ENCODE measurements at regions not wholly inside any gene's neighbourhood (a gene's known extent, or its start where the extent isn't known, plus 50 kb on each side); places are given as distances from the start of the nearest gene placed in this dataset.
"Not testable (repeated sequence)": the region's sequence is repeated elsewhere in the genome, so short reads cannot be mapped to it uniquely, and the experiment has no call there.

GRCh38 chr4:53863736-53864365 is 200.6 kb downstream of the CHIC2 start:
- peak; percentile 19 for DNase-seq

- no peak for DNase-seq
These were observed 201.2 kb downstream of the CHIC2 start for GRCh38 chr4:53863158-53863557.

- peak; percentile 84 for DNase-seq
These were observed 202.4 kb downstream of the CHIC2 start for GRCh38 chr4:53861856-53862610.

GRCh38 chr4:53859305-53859704 is 205.1 kb downstream of the CHIC2 start:
- no peak for DNase-seq

GRCh38 chr4:53858744-53859143 is 205.7 kb downstream of the CHIC2 start:
- no peak for DNase-seq

- DNase-seq: peak; percentile 60
These were observed 208.7 kb downstream of the CHIC2 start for GRCh38 chr4:53855581-53856250.

GRCh38 chr4:53854991-53855568 is 209.3 kb downstream of the CHIC2 start:
- DNase-seq: peak; percentile 56

GRCh38 chr4:53852343-53852742 is 212.1 kb downstream of the CHIC2 start:
- no peak for DNase-seq

GRCh38 chr4:53847965-53848364 is 216.4 kb downstream of the CHIC2 start:
- DNase-seq: no peak

- DNase-seq: no peak
These were observed 219.9 kb downstream of the CHIC2 start for GRCh38 chr4:53844551-53844950.

- DNase-seq: no peak
These were observed 220.3 kb downstream of the CHIC2 start for GRCh38 chr4:53844133-53844532.

- no peak for DNase-seq
These were observed 222.7 kb downstream of the CHIC2 start for GRCh38 chr4:53841711-53842110.

GRCh38 chr4:53840643-53841042 is 223.8 kb downstream of the CHIC2 start:
- peak; percentile 24 for DNase-seq

- DNase-seq: not testable (repeated sequence)
These were observed 231.0 kb downstream of the CHIC2 start for GRCh38 chr4:53833302-53834003.

GRCh38 chr4:53832549-53832948 is 231.9 kb downstream of the CHIC2 start:
- no peak for DNase-seq

- DNase-seq: no peak
These were observed 233.9 kb downstream of the CHIC2 start for GRCh38 chr4:53830511-53830910.

GRCh38 chr4:53821179-53821851 is 230.0 kb upstream of the LNX1 start:
- no peak for DNase-seq

GRCh38 chr4:53818104-53818503 is 226.8 kb upstream of the LNX1 start:
- no peak for DNase-seq

- no peak for DNase-seq
These were observed 225.3 kb upstream of the LNX1 start for GRCh38 chr4:53816561-53816960.

GRCh38 chr4:53815281-53815680 is 224.0 kb upstream of the LNX1 start:
- DNase-seq: no peak

GRCh38 chr4:53813998-53814397 is 222.7 kb upstream of the LNX1 start:
- no peak for DNase-seq

GRCh38 chr4:53810643-53811042 is 219.4 kb upstream of the LNX1 start:
- DNase-seq: no peak

Measured in HCEC 1CT (cell line).